ENCODE measurements at regions not wholly inside any gene's neighbourhood (a gene's known extent, or its start where the extent isn't known, plus 50 kb on each side); places are given as distances from the start of the nearest gene placed in this dataset.
"Not testable (repeated sequence)": the region's sequence is repeated elsewhere in the genome, so short reads cannot be mapped to it uniquely, and the experiment has no call there.

DNA sequence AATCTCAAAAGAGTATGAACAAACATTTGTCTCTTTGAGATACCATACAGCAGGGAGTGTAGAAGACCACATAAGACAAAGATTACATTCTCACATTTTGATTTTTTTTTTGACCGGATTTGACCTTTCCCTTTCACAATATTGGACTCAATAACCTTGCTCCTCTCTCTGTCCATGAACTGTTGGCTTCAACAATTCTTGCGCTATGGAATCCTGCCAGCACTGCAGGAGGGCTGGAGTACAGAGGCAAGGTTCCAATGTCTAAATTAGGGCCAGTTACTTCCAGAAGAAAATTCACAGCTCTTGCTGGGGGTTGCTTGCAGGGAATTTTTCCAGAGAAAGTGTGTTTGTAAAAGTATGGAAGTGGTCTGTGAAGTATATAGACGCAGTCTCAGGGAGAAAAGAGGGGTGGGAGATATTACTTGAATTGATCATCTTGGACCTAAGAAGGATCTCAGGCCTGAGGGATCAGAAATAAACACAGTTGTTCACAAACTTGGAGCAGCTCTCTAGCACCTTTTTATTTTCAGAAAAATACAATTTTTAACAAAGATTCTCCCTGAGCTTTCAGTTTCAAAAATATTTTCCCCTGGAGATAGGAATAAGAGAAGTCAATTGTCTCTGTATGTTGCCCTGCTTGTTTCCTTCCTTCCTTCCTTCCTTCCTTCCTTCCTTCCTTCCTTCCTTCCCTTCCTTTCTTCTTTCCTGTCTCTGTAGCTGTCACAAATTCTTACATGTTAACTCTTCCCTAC is 765.9 kb downstream of the BCKDHB start:
- no peak for DNase-seq

GRCh38 chr6:80862756-80863155 is 756.3 kb downstream of the BCKDHB start:
- no peak for DNase-seq

DNA sequence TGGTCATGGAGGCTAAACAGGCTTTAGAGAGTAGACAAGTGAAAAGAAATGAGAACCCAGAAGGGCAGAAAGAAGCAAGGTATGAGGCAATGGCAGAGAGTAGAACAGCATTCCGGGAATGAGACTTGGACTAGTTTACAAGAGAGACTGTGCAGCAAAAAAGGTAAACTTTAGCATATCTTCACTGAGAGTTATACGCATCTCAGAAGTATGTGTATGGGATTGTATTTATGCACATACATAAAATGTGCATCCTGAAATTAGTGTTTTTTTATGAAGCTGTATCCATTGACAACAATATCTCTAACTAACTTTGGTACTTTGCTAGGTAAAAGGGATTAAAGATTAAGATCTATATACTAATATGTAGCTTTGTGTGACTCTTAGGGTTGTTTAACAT is 753.6 kb downstream of the BCKDHB start:
- no peak for DNase-seq

DNA sequence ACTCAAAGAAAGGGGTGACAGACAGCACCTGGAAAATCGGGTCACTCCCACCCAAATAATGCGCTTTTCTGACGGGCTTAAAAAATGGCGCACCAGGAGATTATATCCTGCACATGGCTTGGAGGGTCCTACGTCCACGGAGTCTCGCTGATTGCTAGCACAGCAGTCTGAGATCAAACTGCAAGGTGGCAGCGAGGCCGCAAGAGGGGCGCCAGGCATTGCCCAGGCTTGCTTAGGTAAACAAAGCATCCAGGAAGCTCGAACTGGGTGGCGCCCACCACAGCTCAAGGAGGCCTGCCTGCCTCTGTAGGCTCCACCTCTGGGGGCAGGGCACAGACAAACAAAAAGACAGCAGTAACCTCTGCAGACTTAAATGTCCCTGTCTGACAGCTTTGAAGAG is 741.5 kb downstream of the BCKDHB start:
- not testable (repeated sequence) for DNase-seq

- DNase-seq, result no peak
Measured at GRCh38 chr6:80832337-80832736, 725.9 kb downstream of the BCKDHB start.

DNA sequence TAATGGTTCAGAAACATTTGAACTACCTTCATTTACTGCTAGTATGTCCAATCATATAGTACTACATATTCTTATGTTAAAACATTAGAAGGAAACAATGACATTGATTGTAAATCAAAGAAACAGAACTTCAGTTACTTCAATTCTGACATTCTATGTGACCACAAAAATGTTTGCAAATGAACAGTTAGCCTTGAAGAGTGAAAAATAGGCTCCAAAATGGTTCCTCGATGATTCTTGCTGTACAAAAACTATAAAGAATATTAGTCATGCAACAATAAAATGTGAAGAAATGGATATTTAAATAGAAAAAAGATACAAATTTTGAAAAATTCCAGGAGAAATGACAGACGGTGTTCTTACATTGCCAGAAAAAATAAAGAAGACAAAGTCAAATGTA is 686.9 kb downstream of the BCKDHB start:
- no peak for DNase-seq

GRCh38 chr6:80792151-80792550 is 685.7 kb downstream of the BCKDHB start:
- no peak for DNase-seq

- no peak for DNase-seq
Measured at GRCh38 chr6:80789912-80790570, 683.6 kb downstream of the BCKDHB start.

GRCh38 chr6:80783271-80783670 is 676.8 kb downstream of the BCKDHB start:
- DNase-seq, result not testable (repeated sequence)

GRCh38 chr6:80771941-80772340 is 665.5 kb downstream of the BCKDHB start:
- no peak for DNase-seq

DNA sequence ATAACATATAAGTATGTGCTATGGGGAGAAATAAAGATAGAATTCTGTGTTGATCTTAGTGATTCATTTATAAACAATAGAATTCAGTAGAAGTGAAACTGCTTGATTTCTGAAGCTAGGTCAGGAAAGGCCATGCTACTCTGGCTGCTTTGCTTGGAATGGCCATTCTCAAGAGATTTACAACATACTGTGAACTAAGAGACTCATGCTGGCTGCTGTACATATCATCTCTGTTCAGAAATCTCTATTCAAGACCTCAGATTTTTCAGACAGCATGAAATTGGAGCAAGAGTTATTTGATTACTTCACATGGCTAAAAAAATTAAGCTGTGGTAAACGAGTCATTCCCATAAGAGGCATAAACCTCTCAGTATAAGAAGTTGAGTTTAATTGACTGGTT is 662.6 kb downstream of the BCKDHB start:
- DNase-seq, result no peak

DNA sequence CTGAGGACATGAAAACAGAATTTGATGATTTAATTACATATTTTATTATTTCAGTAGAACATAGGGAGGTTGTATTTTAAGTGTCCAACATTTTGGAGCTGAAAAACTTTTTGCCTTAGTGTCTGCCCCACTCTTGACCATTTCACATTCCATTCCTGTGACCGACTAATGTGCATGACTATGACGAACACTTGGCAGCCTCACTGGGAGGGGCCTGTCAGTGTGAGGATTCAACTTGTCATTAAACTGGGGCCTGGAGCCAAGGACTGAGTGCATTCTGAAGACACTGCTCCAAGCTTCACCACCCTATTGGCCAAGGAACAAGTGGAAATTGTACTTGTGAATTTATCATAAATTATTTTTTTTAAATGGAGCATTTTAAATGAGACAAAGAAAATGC is 661.3 kb downstream of the BCKDHB start:
- no peak for DNase-seq

GRCh38 chr6:80744213-80744612 is 637.7 kb downstream of the BCKDHB start:
- no peak for DNase-seq

GRCh38 chr6:80742481-80742880 is 636.0 kb downstream of the BCKDHB start:
- no peak for DNase-seq

DNA sequence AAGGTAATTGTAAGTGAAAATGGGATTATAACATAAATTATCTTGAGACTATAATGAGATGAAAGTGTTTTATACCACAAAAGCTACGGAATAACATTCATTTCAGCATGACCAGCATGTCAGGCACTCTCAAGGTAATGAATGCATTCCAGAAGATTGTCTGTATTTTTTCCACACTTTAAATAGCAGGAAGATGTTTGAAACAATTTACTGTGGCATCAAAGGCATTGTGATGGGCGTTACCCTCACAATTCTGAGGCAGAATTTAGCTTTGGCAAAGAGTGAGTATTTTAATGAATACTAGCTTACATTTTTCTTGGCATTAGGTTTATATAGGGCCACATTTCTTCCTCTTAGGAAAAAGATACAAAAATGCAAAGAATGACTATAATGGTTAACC is 627.2 kb downstream of the BCKDHB start:
- DNase-seq, result no peak

- DNase-seq, result no peak
Measured at GRCh38 chr6:80728830-80729229, 622.4 kb downstream of the BCKDHB start.

GRCh38 chr6:80728101-80728750 is 621.8 kb downstream of the BCKDHB start:
- DNase-seq, result no peak

DNA sequence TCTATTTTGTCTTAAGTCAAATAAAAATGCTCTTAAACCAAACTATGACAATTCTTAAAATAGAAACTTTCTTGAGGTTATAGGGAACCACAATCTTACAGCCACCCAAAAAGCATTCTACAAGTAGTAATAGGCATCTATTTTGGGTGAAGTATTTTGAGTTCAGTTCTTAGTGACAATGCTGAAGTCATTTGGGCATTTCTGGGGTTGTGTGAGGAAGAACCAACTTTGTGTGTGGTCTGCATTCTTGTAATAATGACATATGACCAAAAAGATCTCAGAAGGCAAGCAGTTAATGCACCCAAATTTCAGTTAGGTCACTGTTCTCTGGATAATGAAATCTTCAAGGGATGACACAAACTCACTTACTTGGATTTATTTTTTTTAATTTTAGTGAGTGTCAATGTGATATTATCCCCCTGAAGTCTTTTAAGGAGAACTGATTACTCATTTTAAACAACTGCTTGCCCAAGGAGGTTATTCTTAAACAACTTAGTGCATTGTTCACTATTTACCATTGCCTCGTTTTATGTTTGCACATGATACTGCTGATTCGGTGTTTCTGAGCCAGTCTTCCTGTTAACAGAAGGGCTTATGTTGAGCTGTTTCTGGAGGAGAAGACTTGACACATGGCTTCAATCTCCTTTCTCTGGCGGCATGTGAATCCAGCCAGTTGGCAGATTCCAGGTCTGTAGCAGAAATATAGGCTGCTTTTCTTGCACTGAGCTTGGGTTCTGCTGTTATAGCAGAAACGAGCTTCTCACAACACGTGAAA is 618.9 kb downstream of the BCKDHB start:
- no peak for DNase-seq

DNA sequence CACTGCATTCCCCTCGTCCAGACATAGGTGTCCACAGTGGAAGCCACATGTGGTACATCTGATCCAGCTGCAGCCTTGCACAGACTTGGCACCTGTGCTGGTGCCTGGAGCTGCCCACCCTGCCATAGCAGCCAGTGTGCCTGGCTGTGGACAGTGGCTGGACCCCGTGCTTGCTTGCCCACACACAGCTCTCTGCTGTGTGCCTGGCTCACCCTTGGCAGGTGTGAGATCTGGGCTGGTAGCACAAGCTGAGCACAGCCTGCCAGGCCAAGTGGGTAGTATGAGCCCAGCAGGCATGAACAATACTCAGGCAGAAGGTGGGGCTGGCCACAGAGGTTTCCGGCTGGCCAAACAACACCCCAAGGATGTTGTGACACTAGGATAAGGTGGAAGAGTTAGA is 614.4 kb downstream of the BCKDHB start:
- DNase-seq, result no peak

GRCh38 chr6:80714513-80714912 is 608.0 kb downstream of the BCKDHB start:
- no peak for DNase-seq

DNA sequence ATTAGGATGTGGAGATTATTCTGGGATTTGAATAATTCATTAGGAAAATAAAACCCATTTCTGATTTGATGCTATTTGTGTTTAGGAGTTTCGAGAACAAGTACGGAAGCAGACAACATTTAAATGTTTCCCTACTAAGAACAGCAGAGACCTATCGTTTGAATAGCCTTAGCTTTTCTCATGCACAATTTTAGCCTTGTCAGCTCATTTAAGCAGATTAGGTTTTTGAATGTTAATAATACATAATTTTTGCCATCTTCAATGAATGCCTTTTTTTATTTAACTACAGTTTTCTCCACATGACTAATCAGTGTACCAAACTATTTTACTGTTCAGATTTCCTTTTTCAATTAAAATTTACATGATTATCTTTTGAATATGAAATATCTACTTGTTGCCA is 592.0 kb downstream of the BCKDHB start:
- DNase-seq, result no peak

DNA sequence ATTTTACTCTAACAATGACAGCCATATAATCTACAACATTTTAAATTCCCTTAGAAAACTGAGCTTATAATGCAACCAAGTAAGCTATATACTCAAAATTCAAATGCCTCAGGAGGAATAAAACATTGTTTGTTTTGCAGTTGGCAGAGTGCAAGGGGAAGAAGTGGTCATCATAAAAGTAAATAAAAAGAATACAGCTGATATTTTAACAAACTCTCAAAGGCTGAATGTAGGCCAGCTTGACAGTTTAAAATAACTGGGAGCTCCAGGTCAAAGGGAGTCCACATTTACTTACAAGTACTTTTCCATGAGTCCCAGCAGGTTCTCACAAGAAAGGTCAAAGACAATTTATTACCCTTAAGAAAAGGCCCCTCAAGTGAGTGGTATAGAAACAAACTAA is 589.8 kb downstream of the BCKDHB start:
- DNase-seq, result no peak

- no peak for DNase-seq
Measured at GRCh38 chr6:80690551-80691131, 584.2 kb downstream of the BCKDHB start.
